GM12873 (cell line): ENCODE measurements at regions not wholly inside any gene's neighbourhood (a gene's known extent, or its start where the extent isn't known, plus 50 kb on each side); places are given as distances from the start of the nearest gene placed in this dataset.

Experiments used
- CTCF ChIP-seq: IDR thresholded peaks from 2 replicates; pipeline ENCODE4 v1.5.1; 2012; ENCODE audit warnings: low read depth, mild to moderate bottlenecking, moderate library complexity, low read length, control low read depth; ENCODE audit not compliant: insufficient read depth; ENCODE audit errors: missing control alignments

GRCh38 chr7:123401295-123401694, 133.1 kb downstream of the IQUB start:
- no peak for TF ChIP-seq CTCF

- no peak for TF ChIP-seq CTCF
Measured at GRCh38 chr7:123400196-123400595, 134.2 kb downstream of the IQUB start.

- no peak for TF ChIP-seq CTCF
Measured at GRCh38 chr7:123398921-123399320, 135.5 kb downstream of the IQUB start.

GRCh38 chr7:123397746-123398338, 136.6 kb downstream of the IQUB start:
- no peak for TF ChIP-seq CTCF

- no peak for TF ChIP-seq CTCF
Measured at GRCh38 chr7:123393623-123394022, 140.8 kb downstream of the IQUB start.

- TF ChIP-seq CTCF: no peak
Measured at GRCh38 chr7:123372368-123372767, 162.0 kb downstream of the IQUB start.

- peak; percentile 76 for TF ChIP-seq CTCF
Measured at GRCh38 chr7:123367484-123368122, 166.8 kb downstream of the IQUB start.
